ENCODE measurements at regions not wholly inside any gene's neighbourhood (a gene's known extent, or its start where the extent isn't known, plus 50 kb on each side); places are given as distances from the start of the nearest gene placed in this dataset.

GRCh38 chr3:81302045-81302444 lies 459.4 kb downstream of the GBE1 start:
- TF ChIP-seq EZH2phosphoT487 (IDR thresholded peaks at IDR 0.05; ENCODE audit: insufficient read depth, low read depth) (no peak), EZH2 (IDR thresholded peaks at IDR 0.05; ENCODE audit: insufficient read depth, poor library complexity, severe bottlenecking) (no peak)
